SU-DHL-6 (cell line): ENCODE measurements at regions not wholly inside any gene's neighbourhood (a gene's known extent, or its start where the extent isn't known, plus 50 kb on each side); places are given as distances from the start of the nearest gene placed in this dataset.

Experiments
- CTCF ChIP-seq: fragments of 200-600 bp; sonication (generic); IDR thresholded peaks from one replicate; pipeline ENCODE4 v1.5.1; 2017; ENCODE audit warnings: antibody characterized with exemption, mild to moderate bottlenecking, low read length, moderate library complexity; ENCODE audit not compliant: insufficient read depth, poor library complexity, severe bottlenecking
- EZH2phosphoT487 ChIP-seq: fragments of 200-600 bp; sonication (generic), shearing (Covaris generic); conservative IDR thresholded peaks from 2 replicates; pipeline ENCODE4 v1.6.1; 2018; ENCODE audit warnings: mild to moderate bottlenecking, antibody characterized with exemption, low read length, moderate library complexity, mixed read lengths

GRCh38 chr2:8030573-8031303 is 651.1 kb upstream of the ID2 start:
- TF ChIP-seq CTCF (no peak), EZH2phosphoT487 (no peak)
